ENCODE measurements at regions not wholly inside any gene's neighbourhood (a gene's known extent, or its start where the extent isn't known, plus 50 kb on each side); places are given as distances from the start of the nearest gene placed in this dataset.

DNA sequence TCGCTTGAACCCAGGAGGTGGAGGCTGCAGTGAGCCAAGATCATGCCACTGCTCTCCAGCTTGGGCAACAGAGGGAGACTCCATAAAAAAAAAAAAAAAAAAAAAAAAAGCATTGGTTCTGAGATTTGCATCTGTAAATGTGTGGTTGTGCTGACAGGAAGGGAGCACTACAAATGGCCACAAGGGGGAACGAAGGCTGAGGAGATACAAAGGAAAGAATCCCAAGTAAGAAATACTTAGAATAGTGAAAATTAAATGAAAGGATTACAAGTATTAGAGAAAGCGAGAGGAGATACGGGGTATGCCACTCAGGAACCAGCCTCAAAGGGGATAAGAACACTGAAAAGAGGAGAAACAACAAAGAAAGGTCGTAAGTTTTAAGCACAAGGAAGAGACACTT lies 284.9 kb downstream of the KLF12 start:
- Histone ChIP-seq H3K4me3 (replicated peaks in 1 of 2; ENCODE audit: low read depth in 1 of 2, low read length in 2 of 2) (no peak overlapping the region), H3K27me3 (ENCODE audit: insufficient read depth, low read length) (no peaks in the 10 kb centered on the region), H3K27ac (ENCODE audit: low read depth, low read length) (no peak overlapping the region), H3K79me2 (ENCODE audit: insufficient read depth, low read length) (no peaks in the 10 kb centered on the region), H4K20me1 (ENCODE audit: insufficient read depth) (no peaks in the 10 kb centered on the region), H3K9me3 (ENCODE audit: control insufficient read depth in 1 of 2, insufficient read depth in 1 of 2, low read depth in 1 of 2, low read length in 2 of 2) (no peaks in the 10 kb centered on the region), H3K4me2 (ENCODE audit: low read length) (no peak overlapping the region), H3K36me3 (ENCODE audit: control insufficient read depth in 1 of 2, insufficient read depth in 2 of 2, low read length in 2 of 2) (no peaks in the 10 kb centered on the region), H3K9ac (ENCODE audit: low read length) (no peak overlapping the region), H3K4me1 (ENCODE audit: control insufficient read depth in 1 of 2, insufficient read depth in 2 of 2, low read length in 2 of 2) (no peaks in the 10 kb centered on the region), H2AFZ (ENCODE audit: low read depth, low read length, poor library complexity, severe bottlenecking) (no peak overlapping the region), H3K9me2 (ENCODE audit: insufficient read depth) (no peaks in the 10 kb centered on the region)
- DNase-seq (ENCODE audit: low read depth, low spot score) (peak; percentile 26), ATAC-seq (peak; percentile 73)
- TF ChIP-seq, protein P1, sequence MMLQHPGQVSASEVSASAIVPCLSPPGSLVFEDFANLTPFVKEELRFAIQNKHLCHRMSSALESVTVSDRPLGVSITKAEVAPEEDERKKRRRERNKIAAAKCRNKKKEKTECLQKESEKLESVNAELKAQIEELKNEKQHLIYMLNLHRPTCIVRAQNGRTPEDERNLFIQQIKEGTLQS (IDR thresholded peaks at IDR 0.05), result no peak
- TF ChIP-seq SRF (IDR thresholded peaks at IDR 0.05; ENCODE audit: low read depth), result no peak
- TF ChIP-seq SIN3A (IDR thresholded peaks at IDR 0.05; ENCODE audit: low read depth), result no peak
- peak; percentile 49 for TF ChIP-seq RAD21 (IDR thresholded peaks at IDR 0.05; ENCODE audit: low read depth)
- TF ChIP-seq, protein P2, sequence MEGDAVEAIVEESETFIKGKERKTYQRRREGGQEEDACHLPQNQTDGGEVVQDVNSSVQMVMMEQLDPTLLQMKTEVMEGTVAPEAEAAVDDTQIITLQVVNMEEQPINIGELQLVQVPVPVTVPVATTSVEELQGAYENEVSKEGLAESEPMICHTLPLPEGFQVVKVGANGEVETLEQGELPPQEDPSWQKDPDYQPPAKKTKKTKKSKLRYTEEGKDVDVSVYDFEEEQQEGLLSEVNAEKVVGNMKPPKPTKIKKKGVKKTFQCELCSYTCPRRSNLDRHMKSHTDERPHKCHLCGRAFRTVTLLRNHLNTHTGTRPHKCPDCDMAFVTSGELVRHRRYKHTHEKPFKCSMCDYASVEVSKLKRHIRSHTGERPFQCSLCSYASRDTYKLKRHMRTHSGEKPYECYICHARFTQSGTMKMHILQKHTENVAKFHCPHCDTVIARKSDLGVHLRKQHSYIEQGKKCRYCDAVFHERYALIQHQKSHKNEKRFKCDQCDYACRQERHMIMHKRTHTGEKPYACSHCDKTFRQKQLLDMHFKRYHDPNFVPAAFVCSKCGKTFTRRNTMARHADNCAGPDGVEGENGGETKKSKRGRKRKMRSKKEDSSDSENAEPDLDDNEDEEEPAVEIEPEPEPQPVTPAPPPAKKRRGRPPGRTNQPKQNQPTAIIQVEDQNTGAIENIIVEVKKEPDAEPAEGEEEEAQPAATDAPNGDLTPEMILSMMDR (IDR thresholded peaks at IDR 0.05 in 2 of 3, conservative IDR thresholded peaks at IDR 0.05 in 1 of 3; ENCODE audit: borderline replicate concordance in 1 of 3, insufficient read depth in 1 of 3, low read depth in 2 of 3, low read length in 2 of 3), result peak; percentile 19 to 53 (median 47); a peak in 5 of 6 replicates
- intact Hi-C loops (cut with micrococcal nuclease), result no loop called here
- ChIA-PET RAD21 (ENCODE audit: low non-redundant PET in 1 of 2, low total read pairs in 2 of 2, uncharacterized antibody in 2 of 2, unreplicated experiment in 2 of 2) (interaction anchor here in 1 of 2 experiments (0.6 kb wide), 1 partner anchor 19 kb away, joined by 4 read pairs; no protein-coding TSS in a partner anchor), CTCF (interaction anchor here (1.3 kb wide), 1 partner anchor 438 kb away, joined by 4 read pairs; no protein-coding TSS in a partner anchor), POLR2A (no interaction called here)
- no TSS peak for BruUV-seq (replicated peaks)

DNA sequence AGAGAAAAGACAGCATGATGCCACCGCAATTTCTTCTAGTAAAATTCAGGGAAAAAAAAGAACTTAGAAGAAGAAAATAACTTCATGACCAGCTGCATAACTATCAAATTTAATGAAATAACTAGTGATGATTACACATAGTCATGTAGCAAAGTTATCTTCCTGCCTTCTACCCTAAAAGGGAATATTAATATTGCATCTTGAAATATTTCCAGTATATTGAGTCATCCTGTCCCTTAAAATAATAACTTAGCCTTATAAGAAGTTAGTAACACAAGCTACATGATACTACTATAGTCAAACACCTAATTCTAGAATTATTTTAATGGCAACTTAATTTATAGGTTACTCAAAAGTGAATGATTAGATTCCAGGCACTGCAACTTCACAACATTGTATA lies 289.2 kb downstream of the KLF12 start:
- Histone ChIP-seq H3K27me3 (ENCODE audit: insufficient read depth, low read length) (no peaks in the 10 kb centered on the region), H3K27ac (ENCODE audit: low read depth, low read length) (no peak overlapping the region), H3K79me2 (ENCODE audit: insufficient read depth, low read length) (no peaks in the 10 kb centered on the region), H4K20me1 (ENCODE audit: insufficient read depth) (no peaks in the 10 kb centered on the region), H3K9me3 (ENCODE audit: control insufficient read depth in 1 of 2, insufficient read depth in 1 of 2, low read depth in 1 of 2, low read length in 2 of 2) (no peaks in the 10 kb centered on the region), H3K4me2 (ENCODE audit: low read length) (no peak overlapping the region), H3K4me3 (replicated peaks in 1 of 2; ENCODE audit: low read depth in 1 of 2, low read length in 2 of 2) (no peak overlapping the region), H3K9me2 (ENCODE audit: insufficient read depth) (no peaks in the 10 kb centered on the region), H3K36me3 (ENCODE audit: control insufficient read depth in 1 of 2, insufficient read depth in 2 of 2, low read length in 2 of 2) (no peaks in the 10 kb centered on the region), H3K9ac (ENCODE audit: low read length) (no peak overlapping the region), H3K4me1 (ENCODE audit: control insufficient read depth in 1 of 2, insufficient read depth in 2 of 2, low read length in 2 of 2) (no peaks in the 10 kb centered on the region), H2AFZ (ENCODE audit: low read depth, low read length, poor library complexity, severe bottlenecking) (no peak overlapping the region)
- ChIA-PET RAD21 (ENCODE audit: low non-redundant PET in 1 of 2, low total read pairs in 2 of 2, uncharacterized antibody in 2 of 2, unreplicated experiment in 2 of 2) (no interaction called here), CTCF (interaction anchor here (1.2 kb wide), 1 partner anchor 9 kb away, joined by 4 read pairs; no protein-coding TSS in a partner anchor), POLR2A (no interaction called here)
- intact Hi-C loops (cut with micrococcal nuclease), result no loop called here
- no peak for DNase-seq (ENCODE audit: low read depth, low spot score)
- BruUV-seq (replicated peaks), result no TSS peak
- no peak for ATAC-seq
- TF ChIP-seq SIN3A (IDR thresholded peaks at IDR 0.05; ENCODE audit: low read depth) (no peak), SP1 (IDR thresholded peaks at IDR 0.05; ENCODE audit: low read depth) (no peak), POLR2A (IDR thresholded peaks at IDR 0.05; ENCODE audit: borderline replicate concordance, extremely low read depth, insufficient read depth, insufficient read length) (no peak), CEBPB (IDR thresholded peaks at IDR 0.05; ENCODE audit: low read depth) (no peak), EZH2 (IDR thresholded peaks at IDR 0.05) (no peak)
- TF ChIP-seq, protein P3, sequence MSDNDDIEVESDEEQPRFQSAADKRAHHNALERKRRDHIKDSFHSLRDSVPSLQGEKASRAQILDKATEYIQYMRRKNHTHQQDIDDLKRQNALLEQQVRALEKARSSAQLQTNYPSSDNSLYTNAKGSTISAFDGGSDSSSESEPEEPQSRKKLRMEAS (IDR thresholded peaks at IDR 0.05), result no peak
- TF ChIP-seq, protein P1 (IDR thresholded peaks at IDR 0.05), result no peak

Measured in HCT116 (cell line).